Lower leg skin (tissue), 4 donors: ENCODE measurements at regions not wholly inside any gene's neighbourhood (a gene's known extent, or its start where the extent isn't known, plus 50 kb on each side); places are given as distances from the start of the nearest gene placed in this dataset.
"Not testable (repeated sequence)": the region's sequence is repeated elsewhere in the genome, so short reads cannot be mapped to it uniquely, and the experiment has no call there.

Experiments used
- DNase-seq, 2 donors: peaks; one replicate each; pipeline ENCODE4 v3.0.0-alpha.2; 2019; ENCODE audit warnings: low spot score in 2 of 2
- H3K4me3 ChIP-seq: fragments of 200-600 bp; sonication (generic); 2 replicates; pipeline ENCODE4 v1.5.1; 2017; ENCODE audit warnings: mild to moderate bottlenecking, low read depth; ENCODE audit not compliant: poor library complexity, severe bottlenecking
- CTCF ChIP-seq, 3 donors: fragments of 450-650 bp; IDR thresholded peaks; one replicate each; pipeline ENCODE4 v1.5.1; 2016; ENCODE audit warnings: antibody characterized with exemption in 3 of 3, mild to moderate bottlenecking in 3 of 3, moderate library complexity in 2 of 3
- POLR2A ChIP-seq, 2 donors: fragments of 450-650 bp; IDR thresholded peaks; one replicate each; pipeline ENCODE4 v1.6.1; 2016 to 2017; ENCODE audit warnings: antibody characterized with exemption in 2 of 2, mild to moderate bottlenecking in 1 of 2, moderate library complexity in 1 of 2
- WGBS, 2 donors: methylation state at CpG; one replicate each; pipeline ENCODE4 v1.1.5; 2018; 5-methylcytosine and 5-hydroxymethylcytosine counted together
- intact Hi-C: fragments of 100-400 bp; cut with DNase I; formaldehyde crosslinking; loops from one replicate; pipeline ENCODE4 v1.15.0; 2023; ENCODE audit warnings: low total_unique reads

GRCh38 chr13:87538366-87539052, 132.7 kb upstream of the SLITRK5 start:
- TF ChIP-seq CTCF (IDR thresholded peaks at IDR 0.05): no peak
- TF ChIP-seq POLR2A (IDR thresholded peaks at IDR 0.05): no peak
- intact Hi-C loops: no loop called here
- no peak overlapping the region for H3K4me3 ChIP-seq
- DNase-seq: no peak

GRCh38 chr13:87553142-87553541, 118.0 kb upstream of the SLITRK5 start:
- TF ChIP-seq POLR2A (IDR thresholded peaks at IDR 0.05): no peak
- no peak for TF ChIP-seq CTCF (IDR thresholded peaks at IDR 0.05)
- DNase-seq: no peak
- intact Hi-C loops: no loop called here
- no peak overlapping the region for H3K4me3 ChIP-seq
- 56 to 61% methylated on average over 3 of the region's 3 CpGs for WGBS, 2 donors

- no peak for DNase-seq
- no peak overlapping the region for H3K4me3 ChIP-seq
- no peak for TF ChIP-seq POLR2A (IDR thresholded peaks at IDR 0.05)
- no peak for TF ChIP-seq CTCF (IDR thresholded peaks at IDR 0.05)
- intact Hi-C loops: no loop called here
- 74 to 76% methylated on average over 3 of the region's 3 CpGs for WGBS, 2 donors
Measured at GRCh38 chr13:87554045-87554444, 117.1 kb upstream of the SLITRK5 start.

- TF ChIP-seq CTCF (IDR thresholded peaks at IDR 0.05): no peak
- no peak for TF ChIP-seq POLR2A (IDR thresholded peaks at IDR 0.05)
- WGBS, 2 donors: 70 to 74% methylated on average over 2 of the region's 2 CpGs
- intact Hi-C loops: no loop called here
- no peak for DNase-seq
- H3K4me3 ChIP-seq: no peak overlapping the region
Measured at GRCh38 chr13:87557788-87558187, 113.4 kb upstream of the SLITRK5 start.

- intact Hi-C loops, H3K4me3 ChIP-seq: not testable (repeated sequence)
- DNase-seq: peak in 1 of 2 donors; percentile 72
- 95 to 96% methylated on average over 25 to 31 of the region's 31 CpGs for WGBS, 2 donors
Measured at GRCh38 chr13:87561580-87561979, 109.6 kb upstream of the SLITRK5 start.

GRCh38 chr13:87570669-87571068, 100.5 kb upstream of the SLITRK5 start:
- WGBS, 2 donors: 70 to 74% methylated on average over 2 of the region's 2 CpGs
- intact Hi-C loops: no loop called here
- DNase-seq: no peak
- H3K4me3 ChIP-seq: no peak overlapping the region
- TF ChIP-seq POLR2A (IDR thresholded peaks at IDR 0.05) (no peak), CTCF (IDR thresholded peaks at IDR 0.05) (no peak)
